Central memory CD8-positive, alpha-beta T cell (primary cell): ENCODE measurements at regions not wholly inside any gene's neighbourhood (a gene's known extent, or its start where the extent isn't known, plus 50 kb on each side); places are given as distances from the start of the nearest gene placed in this dataset.
"Not testable (repeated sequence)": the region's sequence is repeated elsewhere in the genome, so short reads cannot be mapped to it uniquely, and the experiment has no call there.

Source experiments
- ATAC-seq: fragments of 150-1000 bp; cut with Tn5 transposase; replicated peaks from 2 replicates; pipeline ENCODE4 v1.10.0; 2022; ENCODE audit warnings: mild to moderate bottlenecking, moderate FRiP score, moderate number of reproducible peaks; ENCODE audit not compliant: poor library complexity, severe bottlenecking; ENCODE audit errors: extremely low read depth
- DNase-seq, 2 donors: peaks; one replicate each; pipeline ENCODE4 v3.0.0; 2021; ENCODE audit warnings: low spot score in 2 of 2
- H3K27ac Mint-ChIP-seq: one replicate; pipeline ENCODE4 v1.8.0; 2022; ENCODE audit warnings: low read depth, mild to moderate bottlenecking, moderate library complexity, mixed read lengths
- H3K27me3 Mint-ChIP-seq: one replicate; pipeline ENCODE4 v1.8.0; 2022; ENCODE audit warnings: mixed read lengths
- H3K36me3 Mint-ChIP-seq: one replicate; pipeline ENCODE4 v1.8.0; 2022; ENCODE audit warnings: mild to moderate bottlenecking, moderate library complexity, mixed read lengths; ENCODE audit not compliant: insufficient read depth
- H3K4me1 Mint-ChIP-seq: one replicate; pipeline ENCODE4 v1.8.0; 2022; ENCODE audit warnings: mixed read lengths
- H3K4me3 Mint-ChIP-seq: one replicate; pipeline ENCODE4 v1.8.0; 2022; ENCODE audit warnings: mild to moderate bottlenecking, moderate library complexity, mixed read lengths
- H3K9me3 Mint-ChIP-seq: one replicate; pipeline ENCODE4 v1.8.0; 2022; ENCODE audit warnings: mixed read lengths

GRCh38 chr15:22134941-22135566, 54.7 kb downstream of the OR4M2 start:
- H3K4me1 Mint-ChIP-seq, H3K36me3 Mint-ChIP-seq, H3K9me3 Mint-ChIP-seq, H3K4me3 Mint-ChIP-seq, DNase-seq, H3K27me3 Mint-ChIP-seq, H3K27ac Mint-ChIP-seq: not testable (repeated sequence)
- ATAC-seq, result peak; percentile 67

DNA sequence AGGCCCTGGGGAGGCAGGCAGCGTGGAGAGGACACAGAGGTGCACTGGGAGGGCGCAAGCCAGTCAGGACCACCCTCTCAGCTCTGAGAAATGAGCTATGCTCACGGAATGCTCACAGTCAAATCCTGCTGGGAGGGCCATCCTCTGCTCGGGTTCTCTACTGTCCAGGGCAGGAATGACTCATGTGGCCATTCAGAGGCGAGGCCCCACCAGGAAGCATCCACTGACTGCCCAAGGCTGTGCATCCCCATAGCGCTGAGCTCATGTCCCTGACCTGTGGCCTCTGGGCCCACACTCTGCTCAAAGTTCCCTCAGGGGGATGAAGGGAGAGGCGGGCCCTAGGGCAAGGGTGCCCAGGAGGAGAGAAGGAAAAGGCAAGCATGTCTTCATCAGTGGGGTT, 57.2 kb downstream of the OR4M2 start:
- not testable (repeated sequence) for H3K27me3 Mint-ChIP-seq, H3K4me1 Mint-ChIP-seq, H3K36me3 Mint-ChIP-seq, H3K4me3 Mint-ChIP-seq, DNase-seq, ATAC-seq, H3K9me3 Mint-ChIP-seq, H3K27ac Mint-ChIP-seq

GRCh38 chr15:22141106-22141505, 60.8 kb downstream of the OR4M2 start:
- not testable (repeated sequence) for ATAC-seq, H3K4me3 Mint-ChIP-seq, H3K9me3 Mint-ChIP-seq, H3K36me3 Mint-ChIP-seq, DNase-seq, H3K4me1 Mint-ChIP-seq, H3K27me3 Mint-ChIP-seq, H3K27ac Mint-ChIP-seq

DNA sequence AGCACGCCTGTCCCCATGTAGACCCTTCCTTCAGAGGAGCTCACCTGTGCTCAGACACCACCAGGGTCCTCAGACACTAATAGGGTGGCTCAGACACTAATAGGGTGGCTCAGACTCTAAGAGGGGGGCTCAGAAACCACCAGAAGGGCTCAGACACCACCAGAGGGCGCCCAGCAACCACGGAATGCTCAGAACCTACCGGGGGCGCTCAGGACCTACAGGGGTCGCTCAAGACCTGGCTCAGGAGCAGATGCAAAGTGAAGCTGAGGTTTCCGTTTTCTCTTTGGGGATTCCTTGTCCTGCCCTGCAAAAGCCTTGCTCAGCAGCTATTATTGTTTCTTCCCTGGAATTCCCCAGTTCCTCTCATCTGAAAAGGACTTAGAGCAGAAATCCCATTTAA, 67.8 kb downstream of the OR4M2 start:
- H3K27me3 Mint-ChIP-seq, H3K36me3 Mint-ChIP-seq, H3K9me3 Mint-ChIP-seq, H3K4me1 Mint-ChIP-seq, DNase-seq, H3K27ac Mint-ChIP-seq, H3K4me3 Mint-ChIP-seq: not testable (repeated sequence)
- peak; percentile 96 for ATAC-seq

- H3K36me3 Mint-ChIP-seq, H3K4me3 Mint-ChIP-seq, H3K4me1 Mint-ChIP-seq, DNase-seq, H3K27ac Mint-ChIP-seq, H3K9me3 Mint-ChIP-seq, H3K27me3 Mint-ChIP-seq, ATAC-seq: not testable (repeated sequence)
These were observed 77.9 kb downstream of the OR4M2 start for GRCh38 chr15:22158243-22158642.

DNA sequence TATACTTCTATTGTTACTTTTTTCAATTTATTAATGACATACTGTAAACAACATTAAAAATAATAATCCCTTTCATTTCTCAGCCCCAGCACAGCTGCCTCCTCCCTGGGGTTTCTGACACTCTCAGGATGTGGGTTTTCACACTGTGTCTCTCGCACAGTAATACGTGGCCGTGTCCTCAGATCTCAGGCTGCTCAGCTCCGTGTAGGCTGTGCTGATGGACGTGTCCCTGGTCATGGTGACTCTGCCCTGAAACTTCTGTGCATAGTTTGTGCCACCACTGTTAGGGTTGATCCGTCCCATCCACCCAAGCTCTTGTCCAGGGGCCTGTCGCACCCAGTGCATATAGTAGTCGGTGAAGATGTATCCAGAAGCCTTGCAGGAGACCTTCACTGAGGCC, 80.0 kb downstream of the OR4M2 start:
- H3K36me3 Mint-ChIP-seq, H3K4me1 Mint-ChIP-seq, H3K27me3 Mint-ChIP-seq, H3K27ac Mint-ChIP-seq, DNase-seq, H3K9me3 Mint-ChIP-seq, H3K4me3 Mint-ChIP-seq: not testable (repeated sequence)
- ATAC-seq, result peak; percentile 75

- H3K9me3 Mint-ChIP-seq, H3K36me3 Mint-ChIP-seq, DNase-seq, H3K27ac Mint-ChIP-seq, H3K4me1 Mint-ChIP-seq, H3K27me3 Mint-ChIP-seq, H3K4me3 Mint-ChIP-seq: not testable (repeated sequence)
- ATAC-seq, result peak; percentile 85
These were observed 80.4 kb downstream of the OR4M2 start for GRCh38 chr15:22160741-22161140.

- H3K36me3 Mint-ChIP-seq, H3K27me3 Mint-ChIP-seq, DNase-seq, H3K4me3 Mint-ChIP-seq, H3K27ac Mint-ChIP-seq, H3K4me1 Mint-ChIP-seq, H3K9me3 Mint-ChIP-seq: not testable (repeated sequence)
- peak; percentile 54 for ATAC-seq
These were observed 81.1 kb downstream of the OR4M2 start for GRCh38 chr15:22161398-22161797.

- H3K36me3 Mint-ChIP-seq, ATAC-seq, H3K4me1 Mint-ChIP-seq, H3K9me3 Mint-ChIP-seq, DNase-seq, H3K27ac Mint-ChIP-seq, H3K4me3 Mint-ChIP-seq, H3K27me3 Mint-ChIP-seq: not testable (repeated sequence)
These were observed 83.4 kb downstream of the OR4M2 start for GRCh38 chr15:22163715-22164114.

DNA sequence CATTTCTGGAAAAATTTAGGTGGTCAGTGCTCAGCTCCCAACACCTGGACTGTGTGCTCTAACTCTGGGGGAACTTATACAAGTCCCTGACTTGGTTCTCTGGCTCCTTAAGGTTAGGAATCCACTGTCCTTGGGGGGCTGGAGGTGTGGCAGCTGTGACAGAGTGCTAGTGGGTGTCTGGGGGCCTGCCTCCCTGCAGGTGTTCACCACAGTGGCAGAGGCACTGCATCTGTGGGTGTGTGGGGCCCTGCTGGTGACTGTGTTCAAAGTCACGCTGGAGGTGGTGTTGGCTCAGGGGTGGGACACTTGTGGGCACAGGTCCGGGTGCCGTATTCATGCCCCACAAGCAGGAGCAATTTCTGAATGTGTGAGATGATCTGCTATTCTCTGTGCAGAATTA, 87.2 kb downstream of the OR4M2 start:
- not testable (repeated sequence) for DNase-seq, H3K36me3 Mint-ChIP-seq, H3K27ac Mint-ChIP-seq, H3K4me3 Mint-ChIP-seq, H3K4me1 Mint-ChIP-seq, H3K9me3 Mint-ChIP-seq, H3K27me3 Mint-ChIP-seq
- ATAC-seq, result peak; percentile 87

- H3K27ac Mint-ChIP-seq, H3K9me3 Mint-ChIP-seq, H3K36me3 Mint-ChIP-seq, H3K4me1 Mint-ChIP-seq, H3K27me3 Mint-ChIP-seq, H3K4me3 Mint-ChIP-seq, DNase-seq: not testable (repeated sequence)
- peak; percentile 82 for ATAC-seq
These were observed 93.0 kb downstream of the OR4M2 start for GRCh38 chr15:22173029-22173998.

GRCh38 chr15:22174088-22174487, 93.8 kb downstream of the OR4M2 start:
- H3K36me3 Mint-ChIP-seq, H3K9me3 Mint-ChIP-seq, H3K4me1 Mint-ChIP-seq, H3K4me3 Mint-ChIP-seq, DNase-seq, H3K27me3 Mint-ChIP-seq, ATAC-seq, H3K27ac Mint-ChIP-seq: not testable (repeated sequence)

DNA sequence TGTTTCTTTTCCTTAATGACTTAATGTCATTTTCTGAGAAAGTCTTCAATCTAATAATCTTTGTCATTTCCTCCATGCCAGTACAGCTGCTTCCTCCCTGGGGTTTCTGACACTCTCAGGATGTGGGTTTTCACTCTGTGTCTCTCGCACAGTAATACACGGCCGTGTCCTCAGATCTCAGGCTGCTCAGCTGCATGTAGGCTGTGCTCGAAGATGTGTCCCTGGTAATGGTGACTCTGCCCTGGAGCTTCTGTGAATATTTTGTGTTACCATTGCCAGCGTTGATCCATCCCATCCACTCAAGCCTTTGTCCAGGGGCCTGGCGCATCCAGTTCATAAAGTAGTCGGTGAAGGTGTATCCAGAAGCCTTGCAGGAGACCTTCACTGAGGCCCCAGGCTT, 97.6 kb downstream of the OR4M2 start:
- ATAC-seq, result peak; percentile 68
- not testable (repeated sequence) for H3K27me3 Mint-ChIP-seq

More for the DNA sequence above, 97.6 kb downstream of the OR4M2 start:
- H3K4me3 Mint-ChIP-seq, DNase-seq, H3K36me3 Mint-ChIP-seq, H3K27ac Mint-ChIP-seq, H3K4me1 Mint-ChIP-seq, H3K9me3 Mint-ChIP-seq: not testable (repeated sequence)
